IMR-90 (cell line): ENCODE measurements at regions not wholly inside any gene's neighbourhood (a gene's known extent, or its start where the extent isn't known, plus 50 kb on each side); places are given as distances from the start of the nearest gene placed in this dataset.

Source experiments
- ATAC-seq: fragments of 200-7000 bp; cut with Tn5 transposase; 2 replicates; pipeline ENCODE4 v1.9.1; 2020; ENCODE audit warnings: low read depth, mild to moderate bottlenecking, moderate library complexity
- BruUV-seq: library from RNA; stranded (reverse); fragments of 400-500 nt; replicated peaks from 2 replicates; lab custom pipeline; 2021; lab: Mats Ljungman, UMichigan
- CTCF ChIA-PET: fragments of 300-600 bp; formaldehyde crosslinking; extraction: SDS; loops from one replicate; lab custom pipeline; 2021; ENCODE audit warnings: antibody characterized with exemption; lab: Yijun Ruan, JAX
- POLR2A ChIA-PET: fragments of 300-600 bp; sonication (Branson Sonifier 250); formaldehyde crosslinking; loops from one replicate; lab custom pipeline; 2022; ENCODE audit warnings: antibody characterized with exemption; ENCODE audit not compliant: unreplicated experiment; lab: Charles Lee
- DNase-seq: peaks from one replicate; pipeline ENCODE4 v3.0.0; 2013
- H2AFZ ChIP-seq: replicated peaks from 2 replicates; pipeline ENCODE3; 2013; ENCODE audit warnings: low read length, mild to moderate bottlenecking; ENCODE audit not compliant: poor library complexity
- H2AK5ac ChIP-seq: 2 replicates; pipeline ENCODE4 v1.6.1; 2013; ENCODE audit warnings: low read depth, low read length, inconsistent platforms
- H2AK9ac ChIP-seq: replicated peaks from 2 replicates; pipeline ENCODE3; 2013; ENCODE audit warnings: mild to moderate bottlenecking, low read depth, low read length, moderate library complexity; ENCODE audit not compliant: poor library complexity
- H2BK120ac ChIP-seq: 2 replicates; pipeline ENCODE4 v1.6.1; 2013; ENCODE audit warnings: low read depth, low read length, inconsistent platforms
- H2BK15ac ChIP-seq: 3 replicates; pipeline ENCODE4 v1.6.1; 2013; ENCODE audit warnings: low read depth, low read length, inconsistent platforms
- H2BK20ac ChIP-seq: 2 replicates; pipeline ENCODE4 v1.6.1; 2013; ENCODE audit warnings: low read depth, mild to moderate bottlenecking, inconsistent platforms, low read length, moderate library complexity
- H2BK5ac ChIP-seq: 2 replicates; pipeline ENCODE4 v1.6.1; 2013; ENCODE audit warnings: mild to moderate bottlenecking, low read depth, low read length, inconsistent platforms; ENCODE audit not compliant: poor library complexity, severe bottlenecking
- H3K14ac ChIP-seq: replicated peaks from 2 replicates; pipeline ENCODE4 v1.6.1; 2013; ENCODE audit warnings: low read depth, low read length, inconsistent platforms
- H3K18ac ChIP-seq: 2 replicates; pipeline ENCODE4 v1.6.1; 2013; ENCODE audit warnings: low read depth, low read length, control low read depth
- H3K23ac ChIP-seq: 2 replicates; pipeline ENCODE4 v1.6.1; 2013; ENCODE audit warnings: low read depth, low read length, inconsistent platforms
- H3K27ac ChIP-seq: 2 replicates; pipeline ENCODE4 v1.5.1; 2013; ENCODE audit warnings: mild to moderate bottlenecking, control low read depth, low read length; ENCODE audit not compliant: insufficient read depth
- H3K27me3 ChIP-seq: 2 replicates; pipeline ENCODE4 v1.6.1; 2013; ENCODE audit warnings: low read length; ENCODE audit not compliant: control insufficient read depth, insufficient read depth
- H3K36me3 ChIP-seq: 2 replicates; pipeline ENCODE4 v1.6.1; 2013; ENCODE audit warnings: low read length, mixed read lengths; ENCODE audit not compliant: control insufficient read depth, insufficient read depth
- H3K4ac ChIP-seq: 2 replicates; pipeline ENCODE4 v1.6.1; 2013; ENCODE audit warnings: low read depth, low read length, inconsistent platforms
- H3K4me1 ChIP-seq: 2 replicates; pipeline ENCODE4 v1.6.1; 2013; ENCODE audit warnings: low read length, mixed read lengths; ENCODE audit not compliant: control insufficient read depth, insufficient read depth
- H3K4me2 ChIP-seq: 2 replicates; pipeline ENCODE4 v1.6.1; 2013; ENCODE audit warnings: low read depth, mild to moderate bottlenecking, control low read depth, low read length, moderate library complexity
- H3K4me3 ChIP-seq: 2 replicates; pipeline ENCODE4 v1.5.1; 2013; ENCODE audit warnings: low read depth, mild to moderate bottlenecking, control low read depth, low read length, moderate library complexity; ENCODE audit not compliant: insufficient read depth
- H3K56ac ChIP-seq: 2 replicates; pipeline ENCODE4 v1.6.1; 2013; ENCODE audit warnings: low read length, inconsistent platforms; ENCODE audit not compliant: insufficient read depth; ENCODE audit errors: extremely low read depth
- H3K79me1 ChIP-seq, 2 experiments: 2 replicates each; pipeline ENCODE4 v1.6.1; 2013; ENCODE audit warnings: low read length in 2 of 2, inconsistent platforms in 1 of 2, low read depth in 1 of 2
- H3K9ac ChIP-seq: 2 replicates; pipeline ENCODE4 v1.6.1; 2013; ENCODE audit warnings: low read depth, low read length, control low read depth
- H3K9me1 ChIP-seq: 2 replicates; pipeline ENCODE4 v1.6.1; 2013; ENCODE audit warnings: low read length, inconsistent platforms; ENCODE audit not compliant: insufficient read depth
- H3K9me3 ChIP-seq: 2 replicates; pipeline ENCODE4 v1.6.1; 2013; ENCODE audit warnings: low read length; ENCODE audit not compliant: control insufficient read depth, insufficient read depth
- H4K20me1 ChIP-seq: 2 replicates; pipeline ENCODE4 v1.6.1; 2013; ENCODE audit warnings: low read length, inconsistent platforms; ENCODE audit not compliant: insufficient read depth
- H4K5ac ChIP-seq: 2 replicates; pipeline ENCODE4 v1.6.1; 2013; ENCODE audit warnings: mild to moderate bottlenecking, low read depth, low read length, control low read depth
- H4K8ac ChIP-seq, 2 experiments: 2 replicates each; pipeline ENCODE4 v1.6.1; 2013; ENCODE audit warnings: low read depth in 2 of 2, low read length in 2 of 2, control low read depth in 1 of 2, inconsistent platforms in 1 of 2
- H4K91ac ChIP-seq: 2 replicates; pipeline ENCODE4 v1.6.1; 2013; ENCODE audit warnings: low read depth, low read length, inconsistent platforms; ENCODE audit not compliant: insufficient read depth
- CHD1 ChIP-seq: IDR thresholded peaks from 2 replicates; pipeline ENCODE4 v1.6.1; 2012; ENCODE audit warnings: low read depth, low read length, improper control_type of control experiment
- CTCF ChIP-seq: conservative IDR thresholded peaks from 2 replicates; pipeline ENCODE4 v1.5.1; 2012; ENCODE audit warnings: mild to moderate bottlenecking, low read depth, low read length, improper control_type of control experiment
- MAZ ChIP-seq: IDR thresholded peaks from 2 replicates; pipeline ENCODE4 v1.6.1; 2012; ENCODE audit warnings: low read depth, mild to moderate bottlenecking, low read length, improper control_type of control experiment, moderate library complexity, borderline replicate concordance
- POLR2A ChIP-seq: IDR thresholded peaks from 2 replicates; pipeline ENCODE4 v1.6.1; 2012; ENCODE audit warnings: mild to moderate bottlenecking, low read depth, low read length
- RAD21 ChIP-seq: IDR thresholded peaks from 2 replicates; pipeline ENCODE4 v1.6.1; 2012; ENCODE audit warnings: low read length, improper control_type of control experiment
- RCOR1 ChIP-seq: IDR thresholded peaks from 2 replicates; pipeline ENCODE4 v1.6.1; 2012; ENCODE audit warnings: mild to moderate bottlenecking, low read length, improper control_type of control experiment; ENCODE audit not compliant: insufficient replicate concordance
- RFX5 ChIP-seq: IDR thresholded peaks from 2 replicates; pipeline ENCODE4 v1.8.0; 2012; ENCODE audit warnings: low read depth, mild to moderate bottlenecking, low read length, moderate library complexity
- SMC3 ChIP-seq: fragments of 150-350 bp; IDR thresholded peaks from 2 replicates; pipeline ENCODE4 v1.6.1; 2016; ENCODE audit warnings: low read depth, mild to moderate bottlenecking, antibody characterized with exemption, low read length, moderate library complexity
- USF2 ChIP-seq: fragments of 150-350 bp; IDR thresholded peaks from 2 replicates; pipeline ENCODE4 v1.6.1; 2017; ENCODE audit warnings: mild to moderate bottlenecking, antibody characterized with exemption, low read length, low read depth
- WGBS, 2 experiments: methylation state at CpG; one replicate each; pipeline versions ENCODE4 v1.1.5 to v1.1.7; 2013; ENCODE audit warnings: missing lambda C conversion rate in 2 of 2; ENCODE audit not compliant: insufficient read length in 1 of 2; ENCODE audit errors: extremely low coverage in 2 of 2; 5-methylcytosine and 5-hydroxymethylcytosine counted together
- dilution Hi-C: fragments of 300-500 bp; cut with HindIII; formaldehyde crosslinking; loops from one replicate; pipeline ENCODE4 v1.14.3; 2018; ENCODE audit warnings: low sequenced_read_pairs; ENCODE audit not compliant: unreplicated experiment
- in situ Hi-C: fragments of 300-500 bp; cut with MboI; formaldehyde crosslinking; loops from 3 replicates; pipeline ENCODE4 v1.14.3; 2019; ENCODE audit warnings: low sequenced_read_pairs, inconsistent platforms, mixed read lengths
- intact Hi-C: fragments of 100-400 bp; cut with micrococcal nuclease; formaldehyde crosslinking; loops from 2 replicates; pipeline ENCODE4 v1.10.0; 2022

- DNase-seq (no peak), ATAC-seq (no peak)
- BruUV-seq, result no TSS peak
- Histone ChIP-seq H2AFZ (no peak overlapping the region), H3K14ac (no peak overlapping the region), H4K20me1 (no peaks in the 10 kb centered on the region), H2AK5ac (no peak overlapping the region), H3K9me3 (peaks cover 15% of the 10 kb centered on the region), H3K4ac (no peak overlapping the region), H2BK15ac (no peak overlapping the region), H2BK120ac (no peak overlapping the region), H3K4me3 (no peak overlapping the region), H3K4me2 (no peak overlapping the region), H4K91ac (no peak overlapping the region), H3K9ac (no peak overlapping the region), H3K4me1 (no peaks in the 10 kb centered on the region), H2BK5ac (no peak overlapping the region), H3K36me3 (no peaks in the 10 kb centered on the region), H3K56ac (no peak overlapping the region), H3K79me1 (no peaks in the 10 kb centered on the region), H3K9me1 (no peaks in the 10 kb centered on the region), H3K23ac (no peak overlapping the region), H3K18ac (no peak overlapping the region), H3K27me3 (no peaks in the 10 kb centered on the region), H2AK9ac (no peak overlapping the region), H4K8ac (no peak overlapping the region), H2BK20ac (no peak overlapping the region), H4K5ac (no peak overlapping the region), H3K27ac (no peak overlapping the region)
- TF ChIP-seq USF2 (no peak), SMC3 (no peak), RFX5 (no peak), RCOR1 (no peak), CTCF (no peak), POLR2A (no peak), MAZ (no peak), RAD21 (no peak), CHD1 (no peak)
- no CpG with 5 or more reads among the region's 3 CpGs for WGBS, 2 experiments
- in situ Hi-C loops, result no loop called here
- intact Hi-C loops, result no loop called here
- CTCF ChIA-PET, result no interaction called here
- dilution Hi-C loops, result no loop called here
- POLR2A ChIA-PET, result no interaction called here
Observed at GRCh38 chr5:166088389-166089039, 2202.9 kb upstream of the WWC1 start.
